PC-3 (cell line): ENCODE measurements at regions not wholly inside any gene's neighbourhood (a gene's known extent, or its start where the extent isn't known, plus 50 kb on each side); places are given as distances from the start of the nearest gene placed in this dataset.

Experiments used
- ATAC-seq: fragments of 200-7000 bp; cut with Tn5 transposase; 2 replicates; pipeline ENCODE4 v1.9.1; 2020; ENCODE audit warnings: mild to moderate bottlenecking, moderate library complexity
- BruUV-seq: library from RNA; stranded (reverse); fragments of 400-500 nt; replicated peaks from 2 replicates; lab custom pipeline; 2021; lab: Mats Ljungman, UMichigan
- CTCF ChIA-PET: fragments of 300-600 bp; sonication (Branson Sonifier 250); formaldehyde crosslinking; loops from one replicate; lab custom pipeline; 2022; ENCODE audit warnings: antibody characterized with exemption; lab: Charles Lee
- POLR2A ChIA-PET: fragments of 300-600 bp; sonication (Branson Sonifier 250); formaldehyde crosslinking; loops from one replicate; lab custom pipeline; 2022; ENCODE audit warnings: antibody characterized with exemption; ENCODE audit not compliant: unreplicated experiment; lab: Charles Lee
- DNase-seq: peaks from one replicate; pipeline ENCODE4 v3.0.0-alpha.2; 2015
- H2AFZ ChIP-seq: fragments of 300-600 bp; sonication (generic); 2 replicates; pipeline ENCODE4 v1.6.0; 2016; ENCODE audit warnings: antibody characterized with exemption, low read length
- H3F3A ChIP-seq: fragments of 300-600 bp; sonication (generic); one replicate; pipeline ENCODE4 v1.6.0; 2017; ENCODE audit warnings: antibody characterized with exemption, low read length, control low read depth, mild to moderate bottlenecking; ENCODE audit not compliant: unreplicated experiment
- H3K27ac ChIP-seq: fragments of 300-600 bp; sonication (generic); 2 replicates; pipeline ENCODE4 v1.5.1; 2016; ENCODE audit warnings: mild to moderate bottlenecking, low read length
- H3K27me3 ChIP-seq: fragments of 300-600 bp; sonication (generic); 2 replicates; pipeline ENCODE4 v1.6.1; 2016; ENCODE audit warnings: low read length, mixed read lengths
- H3K36me3 ChIP-seq: fragments of 300-600 bp; sonication (generic); 2 replicates; pipeline ENCODE4 v1.6.1; 2016; ENCODE audit warnings: low read depth, mixed run types, low read length, mixed read lengths
- H3K4me1 ChIP-seq: fragments of 300-600 bp; sonication (generic); 2 replicates; pipeline ENCODE4 v1.5.1; 2016; ENCODE audit warnings: low read length; ENCODE audit not compliant: insufficient read depth
- H3K4me2 ChIP-seq: fragments of 300-600 bp; sonication (generic); 2 replicates; pipeline ENCODE4 v1.6.0; 2016; ENCODE audit warnings: low read length
- H3K4me3 ChIP-seq: fragments of 300-600 bp; sonication (generic); 2 replicates; pipeline ENCODE4 v1.5.1; 2016; ENCODE audit warnings: mild to moderate bottlenecking, low read length, mixed read lengths
- H3K79me2 ChIP-seq: fragments of 300-600 bp; sonication (generic); 2 replicates; pipeline ENCODE4 v1.6.1; 2017; ENCODE audit warnings: low read length, mixed read lengths
- H3K9ac ChIP-seq: fragments of 300-600 bp; sonication (generic); 2 replicates; pipeline ENCODE4 v1.6.0; 2016; ENCODE audit warnings: mild to moderate bottlenecking, low read length
- H3K9me2 ChIP-seq: fragments of 300-600 bp; sonication (generic); replicated peaks from 2 replicates; pipeline ENCODE4 v1.6.1; 2016; ENCODE audit warnings: mixed run types, low read length, mixed read lengths
- H3K9me3 ChIP-seq: fragments of 300-600 bp; sonication (generic); 2 replicates; pipeline ENCODE4 v1.6.1; 2016; ENCODE audit warnings: low read length, mixed read lengths
- H4K20me1 ChIP-seq: fragments of 300-600 bp; sonication (generic); 2 replicates; pipeline ENCODE4 v1.6.1; 2016; ENCODE audit warnings: low read length, mixed read lengths
- EZH2 ChIP-seq: fragments of 300-600 bp; sonication (generic); IDR thresholded peaks from one replicate; pipeline ENCODE4 v1.6.1; 2017; ENCODE audit warnings: antibody characterized with exemption, mild to moderate bottlenecking, low read length; ENCODE audit not compliant: unreplicated experiment
- EZH2phosphoT487 ChIP-seq: fragments of 300-600 bp; sonication (generic); IDR thresholded peaks from 2 replicates; pipeline ENCODE4 v1.6.1; 2018; ENCODE audit warnings: mild to moderate bottlenecking, antibody characterized with exemption, low read length, borderline replicate concordance
- intact Hi-C: fragments of 100-400 bp; cut with micrococcal nuclease; formaldehyde crosslinking; loops from 2 replicates; pipeline ENCODE4 v1.9.0; 2023
- TF ChIP-seq, protein P1 (sequence below): fragments of 300-600 bp; sonication (generic); conservative IDR thresholded peaks from 2 replicates; pipeline ENCODE4 v1.5.1; 2017; ENCODE audit warnings: antibody characterized with exemption, low read depth, mild to moderate bottlenecking, low read length

DNA sequence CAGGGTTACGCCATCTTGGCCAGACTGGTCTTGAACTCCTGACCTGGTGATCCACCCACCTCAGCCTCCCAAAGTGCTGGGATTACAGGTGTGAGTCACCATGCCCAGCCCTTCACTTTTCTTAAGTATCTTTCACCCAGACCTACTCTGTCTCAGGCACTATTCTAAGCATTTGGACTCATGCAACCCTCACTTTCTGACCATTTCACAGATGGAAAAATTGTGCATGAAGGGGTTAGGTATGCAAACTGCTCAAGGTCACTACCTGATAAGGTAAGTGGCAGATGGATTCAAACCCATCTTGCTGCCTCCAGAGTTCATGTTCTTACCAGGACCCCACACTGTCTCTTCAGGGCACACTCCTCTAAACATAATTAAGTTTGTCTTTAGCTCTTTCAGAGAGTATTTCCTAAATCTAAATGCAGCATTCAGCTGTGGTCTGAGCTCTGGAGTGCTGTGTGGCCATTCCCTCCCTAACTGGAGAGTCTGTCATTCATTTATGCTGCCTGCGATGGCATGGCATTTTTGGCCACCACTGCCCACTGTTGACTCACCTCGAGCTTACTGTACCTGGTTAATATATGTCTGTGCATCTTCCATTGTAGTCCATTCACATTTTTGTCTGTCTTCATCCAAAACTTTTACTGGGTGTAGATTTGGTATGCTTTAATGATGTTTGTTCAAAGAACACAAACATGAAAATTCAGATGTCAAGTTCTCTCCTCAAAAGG, 88.4 kb downstream of the CCDC71L start:
- H3K27me3 ChIP-seq, result no peaks in the 10 kb centered on the region
- H3K4me3 ChIP-seq, result no peak overlapping the region
- no peak overlapping the region for H3K4me2 ChIP-seq
- no peaks in the 10 kb centered on the region for H3F3A ChIP-seq
- no peak for TF ChIP-seq EZH2phosphoT487
- ATAC-seq (peak; percentile 64), DNase-seq (peak; percentile 39)
- intact Hi-C loops, result no loop called here
- POLR2A ChIA-PET, result interaction anchor here (0.5 kb wide), 1 partner anchor 46 kb away, joined by 3 read pairs; no protein-coding TSS in a partner anchor
- H3K4me1 ChIP-seq, result peaks cover 11% of the 10 kb centered on the region
- CTCF ChIA-PET, result no interaction called here
- no peaks in the 10 kb centered on the region for H3K79me2 ChIP-seq
- no peak overlapping the region for H3K27ac ChIP-seq
- no peaks in the 10 kb centered on the region for H3K36me3 ChIP-seq
- H3K9me2 ChIP-seq, result no peaks in the 10 kb centered on the region
- H2AFZ ChIP-seq, result no peak overlapping the region
- H4K20me1 ChIP-seq, result no peaks in the 10 kb centered on the region
- H3K9ac ChIP-seq, result no peak overlapping the region
- no peaks in the 10 kb centered on the region for H3K9me3 ChIP-seq
- BruUV-seq, result no TSS peak

DNA sequence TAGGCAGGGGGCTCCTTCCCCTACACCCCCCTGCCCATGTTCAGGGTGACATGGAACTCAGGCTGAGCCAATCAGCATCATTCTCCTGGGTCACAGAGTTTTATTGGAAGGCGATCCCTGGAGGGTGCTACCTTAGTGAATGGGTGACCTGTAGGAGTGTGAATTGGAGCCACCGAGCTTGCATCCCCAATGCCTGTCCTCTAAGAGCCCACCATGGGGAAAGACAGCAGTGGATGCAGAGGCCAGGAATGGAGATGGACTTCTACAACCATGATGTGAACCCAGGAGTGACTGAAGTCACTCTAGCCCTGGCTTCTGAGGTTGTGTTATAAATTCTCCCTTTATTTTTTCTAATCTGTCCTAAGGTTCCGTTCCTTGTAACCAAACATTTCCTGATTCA, 89.4 kb downstream of the CCDC71L start:
- Histone ChIP-seq H3K9me2 (no peaks in the 10 kb centered on the region), H3K9me3 (no peaks in the 10 kb centered on the region), H3K36me3 (no peaks in the 10 kb centered on the region), H3K4me2 (no peak overlapping the region), H2AFZ (no peak overlapping the region), H3K4me3 (no peak overlapping the region), H4K20me1 (no peaks in the 10 kb centered on the region), H3K79me2 (no peaks in the 10 kb centered on the region), H3F3A (no peaks in the 10 kb centered on the region), H3K27ac (no peak overlapping the region), H3K9ac (no peak overlapping the region), H3K27me3 (no peaks in the 10 kb centered on the region), H3K4me1 (peaks cover 11% of the 10 kb centered on the region)
- DNase-seq (no peak), ATAC-seq (no peak)
- intact Hi-C loops, result no loop called here
- CTCF ChIA-PET, result no interaction called here
- TF ChIP-seq EZH2phosphoT487, result no peak
- no peak for TF ChIP-seq EZH2
- TF ChIP-seq, protein P1, sequence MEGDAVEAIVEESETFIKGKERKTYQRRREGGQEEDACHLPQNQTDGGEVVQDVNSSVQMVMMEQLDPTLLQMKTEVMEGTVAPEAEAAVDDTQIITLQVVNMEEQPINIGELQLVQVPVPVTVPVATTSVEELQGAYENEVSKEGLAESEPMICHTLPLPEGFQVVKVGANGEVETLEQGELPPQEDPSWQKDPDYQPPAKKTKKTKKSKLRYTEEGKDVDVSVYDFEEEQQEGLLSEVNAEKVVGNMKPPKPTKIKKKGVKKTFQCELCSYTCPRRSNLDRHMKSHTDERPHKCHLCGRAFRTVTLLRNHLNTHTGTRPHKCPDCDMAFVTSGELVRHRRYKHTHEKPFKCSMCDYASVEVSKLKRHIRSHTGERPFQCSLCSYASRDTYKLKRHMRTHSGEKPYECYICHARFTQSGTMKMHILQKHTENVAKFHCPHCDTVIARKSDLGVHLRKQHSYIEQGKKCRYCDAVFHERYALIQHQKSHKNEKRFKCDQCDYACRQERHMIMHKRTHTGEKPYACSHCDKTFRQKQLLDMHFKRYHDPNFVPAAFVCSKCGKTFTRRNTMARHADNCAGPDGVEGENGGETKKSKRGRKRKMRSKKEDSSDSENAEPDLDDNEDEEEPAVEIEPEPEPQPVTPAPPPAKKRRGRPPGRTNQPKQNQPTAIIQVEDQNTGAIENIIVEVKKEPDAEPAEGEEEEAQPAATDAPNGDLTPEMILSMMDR, result no peak
- POLR2A ChIA-PET, result no interaction called here
- no TSS peak for BruUV-seq

DNA sequence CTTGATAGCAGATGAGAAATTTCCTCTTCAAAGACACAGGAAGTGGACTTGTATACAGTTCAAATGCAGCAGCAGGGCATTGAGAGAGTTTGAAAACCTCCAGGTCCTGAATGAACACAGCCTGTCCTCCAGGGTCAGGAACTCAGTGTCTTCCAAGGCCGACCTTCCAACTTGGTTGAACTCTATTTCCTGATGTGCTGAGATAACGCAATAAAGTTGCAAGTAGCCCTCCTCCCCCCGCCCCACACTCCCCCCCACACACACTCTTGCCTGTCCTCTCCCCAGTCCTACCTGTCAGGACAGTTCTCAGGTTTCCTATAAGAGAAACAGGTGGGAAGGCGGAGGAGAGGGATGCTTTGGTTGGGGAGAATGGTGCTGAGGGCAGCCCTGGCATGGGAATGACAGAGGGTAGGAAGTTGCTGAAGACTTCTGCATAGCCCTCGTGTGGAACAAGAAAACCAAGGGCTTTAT, 90.0 kb downstream of the CCDC71L start:
- no peaks in the 10 kb centered on the region for H3K9me3 ChIP-seq
- no TSS peak for BruUV-seq
- ChIA-PET POLR2A (no interaction called here), CTCF (no interaction called here)
- peaks cover 11% of the 10 kb centered on the region for H3K4me1 ChIP-seq
- H3K27me3 ChIP-seq, result no peaks in the 10 kb centered on the region
- no peak overlapping the region for H3K4me2 ChIP-seq
- H3K79me2 ChIP-seq, result no peaks in the 10 kb centered on the region
- no peaks in the 10 kb centered on the region for H3K9me2 ChIP-seq
- DNase-seq (no peak), ATAC-seq (no peak)
- H3K9ac ChIP-seq, result no peak overlapping the region
- H2AFZ ChIP-seq, result no peak overlapping the region
- no peak overlapping the region for H3K27ac ChIP-seq
- TF ChIP-seq, protein P1, result no peak
- no peak for TF ChIP-seq EZH2
- no peak for TF ChIP-seq EZH2phosphoT487
- no peaks in the 10 kb centered on the region for H4K20me1 ChIP-seq
- H3F3A ChIP-seq, result no peaks in the 10 kb centered on the region
- intact Hi-C loops, result no loop called here
- no peak overlapping the region for H3K4me3 ChIP-seq
- no peaks in the 10 kb centered on the region for H3K36me3 ChIP-seq
